GM19467 (cell line): ENCODE measurements at regions not wholly inside any gene's neighbourhood (a gene's known extent, or its start where the extent isn't known, plus 50 kb on each side); places are given as distances from the start of the nearest gene placed in this dataset.
"Not testable (repeated sequence)": the region's sequence is repeated elsewhere in the genome, so short reads cannot be mapped to it uniquely, and the experiment has no call there.

ENCODE experiments used
- ATAC-seq: cut with Tn5 transposase; IDR thresholded peaks from one replicate; pipeline ENCODE4 v1.9.1; 2021; ENCODE audit warnings: mild to moderate bottlenecking, moderate library complexity; ENCODE audit not compliant: unreplicated experiment

DNA sequence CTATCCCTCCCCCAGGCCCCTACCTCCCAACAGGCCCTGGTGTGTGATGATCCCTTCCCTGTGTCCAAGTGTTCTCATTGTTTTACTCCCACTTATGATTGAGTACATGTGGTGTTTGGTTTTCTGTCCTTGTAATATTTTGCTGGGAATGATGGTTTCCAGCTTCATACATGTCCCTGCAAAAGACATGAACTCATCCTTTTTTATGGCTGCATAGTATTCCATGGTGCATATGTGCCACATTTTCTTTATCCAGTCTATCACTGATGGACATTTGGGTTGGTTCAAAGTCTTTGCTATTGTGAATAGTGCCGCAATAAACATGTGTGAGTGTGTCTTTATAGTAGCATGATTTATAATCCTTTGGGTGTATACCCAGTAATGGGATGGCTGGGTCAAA lies 151.7 kb downstream of the VSIG4 start:
- ATAC-seq = not testable (repeated sequence)

GRCh38 chrX:65883556-65883955 lies 156.3 kb downstream of the VSIG4 start:
- no peak for ATAC-seq

- ATAC-seq = no peak
Measured at GRCh38 chrX:65879977-65880799, 159.7 kb downstream of the VSIG4 start.

DNA sequence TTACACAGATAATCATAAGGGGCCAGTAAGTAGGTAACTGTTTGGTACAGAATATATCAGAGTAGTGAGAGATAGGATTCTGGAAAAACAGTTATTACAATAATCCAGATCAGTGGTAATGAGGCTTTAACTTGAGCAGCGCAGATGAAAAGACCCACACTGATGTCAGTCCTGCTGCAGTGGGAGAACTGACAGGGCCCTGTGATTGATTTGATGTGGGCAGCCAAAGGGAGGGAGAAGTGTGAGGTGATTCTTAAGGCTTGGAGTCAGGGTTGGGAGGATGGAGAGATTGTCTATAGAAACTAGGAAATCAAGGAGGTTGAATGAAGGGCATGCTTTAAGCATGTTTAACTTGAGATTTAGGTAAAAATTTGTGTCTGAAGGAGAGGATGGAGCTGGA lies 161.4 kb downstream of the VSIG4 start:
- ATAC-seq = no peak

GRCh38 chrX:65877953-65878352 lies 161.9 kb downstream of the VSIG4 start:
- no peak for ATAC-seq

GRCh38 chrX:65875614-65876013 lies 164.3 kb downstream of the VSIG4 start:
- ATAC-seq = not testable (repeated sequence)

DNA sequence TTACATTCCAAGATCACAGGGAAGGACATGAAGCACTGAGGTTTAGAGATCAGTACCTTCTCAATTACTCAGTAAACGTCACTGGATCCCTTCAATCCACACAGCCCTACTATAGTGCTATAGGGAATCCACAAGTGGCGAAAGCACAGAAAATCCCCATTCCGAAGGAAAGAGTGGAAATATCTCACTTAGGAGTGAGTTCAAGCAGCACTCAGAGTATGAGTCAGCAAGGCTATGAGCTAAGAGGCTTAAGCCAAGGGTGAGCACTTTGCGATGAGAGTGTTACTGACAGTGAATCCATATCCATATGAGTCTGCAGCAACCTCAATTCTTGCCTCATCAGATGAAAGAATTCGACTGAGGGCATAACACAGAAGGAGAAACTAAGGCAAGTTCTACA lies 165.1 kb downstream of the VSIG4 start:
- ATAC-seq = no peak

DNA sequence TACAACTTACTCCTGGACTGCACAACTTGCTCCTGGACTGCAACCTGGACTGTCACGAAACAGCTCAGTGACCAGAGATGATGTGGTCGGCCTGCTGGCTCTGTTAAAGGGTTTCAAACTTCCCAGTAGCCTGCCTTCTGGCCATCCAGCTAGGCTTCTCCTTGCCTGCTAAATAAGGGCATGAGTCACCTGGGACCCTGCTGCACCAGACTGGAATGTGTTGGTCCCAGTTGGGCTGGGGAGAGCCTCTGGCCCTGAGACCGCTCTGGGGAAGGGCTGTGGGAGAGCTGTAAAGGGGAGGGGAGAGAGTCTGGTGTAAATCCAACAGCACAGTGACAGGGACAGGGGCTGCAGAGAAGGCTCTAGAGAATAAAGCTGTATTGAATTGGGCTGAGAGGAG lies 165.8 kb downstream of the VSIG4 start:
- ATAC-seq = no peak

GRCh38 chrX:65873385-65873784 lies 166.5 kb downstream of the VSIG4 start:
- no peak for ATAC-seq

GRCh38 chrX:65871671-65872311 lies 168.1 kb downstream of the VSIG4 start:
- ATAC-seq = peak; percentile 86

GRCh38 chrX:65870544-65870943 lies 169.3 kb downstream of the VSIG4 start:
- not testable (repeated sequence) for ATAC-seq

DNA sequence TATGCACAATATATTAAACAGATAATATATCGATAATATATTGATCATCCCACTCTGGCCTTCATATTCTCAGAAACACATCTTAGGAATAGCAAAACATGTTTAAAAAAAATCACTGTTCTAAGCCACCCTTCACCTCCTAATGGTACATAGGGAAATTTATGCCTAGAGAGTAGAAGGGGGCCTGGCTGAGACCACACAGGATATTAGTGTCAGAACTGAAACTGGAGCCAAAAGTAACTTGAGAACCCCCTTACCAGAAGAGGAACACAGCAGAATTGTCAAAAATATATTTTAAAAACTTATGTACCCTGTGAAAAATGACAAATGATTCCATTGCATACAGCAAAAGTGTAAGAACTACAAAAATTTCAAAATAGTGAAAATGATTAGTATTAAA lies 173.1 kb downstream of the VSIG4 start:
- no peak for ATAC-seq

- no peak for ATAC-seq
Measured at GRCh38 chrX:65866146-65866545, 173.7 kb downstream of the VSIG4 start.

GRCh38 chrX:65862638-65863037 lies 177.2 kb downstream of the VSIG4 start:
- no peak for ATAC-seq

DNA sequence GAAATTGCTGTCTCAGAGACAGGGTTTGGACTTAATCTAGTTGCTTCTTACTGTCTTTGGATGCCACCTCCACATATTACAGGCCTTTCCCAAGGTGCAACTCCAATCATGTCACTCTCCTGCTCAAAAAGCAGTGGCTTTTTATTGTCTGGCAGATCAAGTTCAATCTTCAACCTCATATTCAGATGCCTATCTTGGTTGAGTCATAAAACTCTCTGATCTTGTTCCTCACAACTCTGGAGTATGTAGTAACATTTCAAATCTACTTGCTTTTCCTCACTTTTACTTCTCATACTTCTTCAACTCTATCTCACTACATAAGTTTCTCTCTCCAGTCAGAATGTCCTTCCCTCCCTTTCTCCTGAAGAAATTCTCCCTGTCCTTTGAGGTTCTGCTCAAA lies 180.6 kb downstream of the VSIG4 start:
- ATAC-seq = no peak

GRCh38 chrX:65854437-65854836 lies 185.4 kb downstream of the VSIG4 start:
- not testable (repeated sequence) for ATAC-seq

- not testable (repeated sequence) for ATAC-seq
Measured at GRCh38 chrX:65851306-65851705, 183.9 kb downstream of the MSN start.

GRCh38 chrX:65850821-65851220 lies 183.4 kb downstream of the MSN start:
- ATAC-seq = not testable (repeated sequence)

- no peak for ATAC-seq
Measured at GRCh38 chrX:65846974-65847373, 179.5 kb downstream of the MSN start.

- peak; percentile 55 for ATAC-seq
Measured at GRCh38 chrX:65841263-65841662, 173.8 kb downstream of the MSN start.

DNA sequence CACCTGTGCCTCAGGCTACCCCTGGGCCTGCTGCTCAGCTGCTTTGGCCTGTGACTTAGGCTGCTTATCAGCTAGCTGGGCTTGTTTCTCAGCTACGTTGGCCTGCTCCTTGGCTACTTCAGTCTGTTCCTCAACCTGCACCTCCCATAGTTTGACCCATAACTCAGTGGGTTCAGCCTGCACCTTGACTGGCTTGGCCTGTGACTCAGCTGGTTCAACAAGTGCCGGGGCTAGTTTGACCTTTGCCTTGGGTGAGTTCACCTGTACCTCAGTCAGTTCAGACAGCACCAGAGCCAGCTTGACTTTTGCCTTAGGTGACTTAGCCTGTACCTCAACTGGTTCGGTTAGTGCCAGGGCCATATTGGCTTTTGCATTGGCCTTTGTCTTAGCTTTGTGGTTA lies 171.2 kb downstream of the MSN start:
- no peak for ATAC-seq

DNA sequence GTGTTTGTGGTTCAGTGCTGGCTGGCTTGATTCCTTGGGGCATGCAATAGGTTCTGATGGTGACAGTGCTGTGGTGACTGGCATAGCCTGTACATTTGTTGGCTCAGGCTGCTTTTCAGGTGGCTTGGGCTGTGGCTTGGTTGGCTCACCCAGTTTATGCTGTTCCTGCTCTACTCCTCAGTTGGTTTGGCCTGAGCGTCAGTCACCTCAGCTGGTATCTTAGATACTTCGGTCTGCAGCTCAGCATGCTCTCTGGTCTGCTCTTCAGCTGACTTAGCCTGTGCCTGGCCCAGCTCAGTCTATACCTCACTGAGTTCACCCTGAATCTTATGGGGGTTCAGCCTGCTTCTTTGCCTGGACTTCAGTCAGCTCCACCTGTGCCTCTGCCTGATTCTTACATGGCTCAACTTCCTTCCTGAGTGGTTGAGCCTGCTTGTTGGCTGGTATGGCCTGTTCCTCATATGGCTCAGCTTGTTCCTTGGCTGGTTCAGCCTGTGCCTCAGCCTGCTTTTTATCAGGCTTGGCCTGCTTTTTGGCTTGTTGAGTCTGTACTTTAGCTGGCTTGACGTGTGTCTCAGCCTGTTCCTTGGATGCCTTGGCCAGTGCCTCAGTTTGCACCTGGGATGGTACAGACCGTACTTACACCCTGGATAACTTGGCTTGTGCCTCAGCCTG lies 170.6 kb downstream of the MSN start:
- no peak for ATAC-seq
